ENCODE measurements at regions not wholly inside any gene's neighbourhood (a gene's known extent, or its start where the extent isn't known, plus 50 kb on each side); places are given as distances from the start of the nearest gene placed in this dataset.
A peak's percentile ranks its signal among the peaks of the same experiment; 100 is the strongest.

GRCh38 chr2:64259312-64259711, 115.1 kb upstream of the PELI1 start:
- DNase-seq (ENCODE audit: insufficient read length, low spot score) (no peak), FAIRE-seq (no peak)
- TF ChIP-seq SPI1 (IDR thresholded peaks at IDR 0.05; ENCODE audit: low read depth, low read length): no peak
- TF ChIP-seq PAX5 (IDR thresholded peaks at IDR 0.05; ENCODE audit: insufficient read depth, low read length, severe bottlenecking): no peak
- no peak for TF ChIP-seq POLR2AphosphoS5 (IDR thresholded peaks at IDR 0.05; ENCODE audit: low read depth, low read length)
- no peak for TF ChIP-seq TAF1 (IDR thresholded peaks at IDR 0.05; ENCODE audit: low read depth, low read length)
- no peak for TF ChIP-seq POU2F2 (IDR thresholded peaks at IDR 0.05; ENCODE audit: low read depth, low read length)
- no peak for TF ChIP-seq POLR2A (IDR thresholded peaks at IDR 0.05; ENCODE audit: low read depth, low read length)

DNA sequence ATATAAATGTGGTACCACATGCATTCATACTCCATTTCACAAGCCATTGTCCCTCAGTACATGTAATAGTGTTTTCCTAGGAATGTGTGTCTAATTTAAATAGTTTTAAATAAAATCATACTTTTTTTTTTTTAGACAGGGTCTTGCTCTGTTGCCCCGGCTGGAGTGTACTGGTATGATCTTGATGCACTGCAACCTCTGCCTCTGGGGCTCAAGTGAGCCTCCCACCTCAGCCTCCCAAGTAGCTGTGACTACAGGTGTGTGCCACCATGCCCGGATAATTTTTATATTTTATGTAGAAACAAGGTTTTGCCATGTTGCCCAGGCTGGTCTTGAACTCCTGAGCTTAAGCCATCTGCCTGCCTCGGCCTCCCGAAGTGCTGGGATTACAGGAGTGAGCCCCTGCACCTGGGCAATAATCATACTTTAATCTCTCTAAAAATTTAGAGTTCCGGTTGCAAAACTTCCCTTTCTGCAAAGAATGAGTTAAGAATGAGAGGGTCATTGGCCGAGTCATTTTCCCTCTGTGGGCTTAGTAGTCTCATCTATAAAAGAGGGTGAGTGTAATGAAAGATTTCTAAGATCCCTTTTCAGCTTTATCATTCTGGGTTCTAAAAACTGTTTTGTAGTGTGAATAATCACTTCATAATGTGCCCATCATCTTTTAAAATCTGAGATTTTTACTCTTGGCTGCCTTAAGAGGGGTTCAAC, 116.0 kb upstream of the PELI1 start:
- no peak for DNase-seq (ENCODE audit: insufficient read length, low spot score)
- TF ChIP-seq POU2F2 (IDR thresholded peaks at IDR 0.05; ENCODE audit: low read depth, low read length) (no peak), TAF1 (IDR thresholded peaks at IDR 0.05; ENCODE audit: low read depth, low read length) (no peak), PAX5 (IDR thresholded peaks at IDR 0.05; ENCODE audit: insufficient read depth, low read length, severe bottlenecking) (no peak), POLR2A (IDR thresholded peaks at IDR 0.05; ENCODE audit: low read depth, low read length) (no peak), SPI1 (IDR thresholded peaks at IDR 0.05; ENCODE audit: low read depth, low read length) (no peak), POLR2AphosphoS5 (IDR thresholded peaks at IDR 0.05; ENCODE audit: low read depth, low read length) (no peak)
- no peak for FAIRE-seq

DNA sequence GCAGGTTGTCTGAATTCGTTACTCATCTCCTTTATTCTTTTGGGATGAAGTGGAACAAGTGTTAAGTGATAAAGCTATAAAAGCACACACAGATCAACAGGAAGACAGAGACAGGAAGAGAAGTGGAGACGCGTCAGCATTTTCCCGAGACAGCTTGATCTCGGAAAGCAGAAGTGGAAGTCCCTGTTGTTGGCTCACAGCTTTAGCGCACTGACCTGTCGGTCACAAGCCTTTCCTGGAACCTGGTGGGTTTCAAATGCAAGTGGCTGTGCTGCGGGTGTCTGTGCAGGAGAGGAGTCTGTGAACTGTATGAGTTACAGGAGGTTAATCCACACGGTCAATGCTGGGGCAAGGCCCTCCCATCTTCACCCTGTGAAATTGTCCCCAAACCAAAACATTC, 116.6 kb upstream of the PELI1 start:
- TF ChIP-seq POLR2AphosphoS5 (IDR thresholded peaks at IDR 0.05; ENCODE audit: low read depth, low read length) (no peak), PAX5 (IDR thresholded peaks at IDR 0.05; ENCODE audit: insufficient read depth, low read length, severe bottlenecking) (no peak), SPI1 (IDR thresholded peaks at IDR 0.05; ENCODE audit: low read depth, low read length) (peak; percentile 99), POU2F2 (IDR thresholded peaks at IDR 0.05; ENCODE audit: low read depth, low read length) (no peak), POLR2A (IDR thresholded peaks at IDR 0.05; ENCODE audit: low read depth, low read length) (no peak), TAF1 (IDR thresholded peaks at IDR 0.05; ENCODE audit: low read depth, low read length) (no peak)
- peak; percentile 97 for FAIRE-seq
- no peak for DNase-seq (ENCODE audit: insufficient read length, low spot score)

- DNase-seq (ENCODE audit: insufficient read length, low spot score) (no peak), FAIRE-seq (no peak)
- TF ChIP-seq POU2F2 (IDR thresholded peaks at IDR 0.05; ENCODE audit: low read depth, low read length) (no peak), POLR2AphosphoS5 (IDR thresholded peaks at IDR 0.05; ENCODE audit: low read depth, low read length) (no peak), TAF1 (IDR thresholded peaks at IDR 0.05; ENCODE audit: low read depth, low read length) (no peak), SPI1 (IDR thresholded peaks at IDR 0.05; ENCODE audit: low read depth, low read length) (no peak), POLR2A (IDR thresholded peaks at IDR 0.05; ENCODE audit: low read depth, low read length) (no peak), PAX5 (IDR thresholded peaks at IDR 0.05; ENCODE audit: insufficient read depth, low read length, severe bottlenecking) (no peak)
Measured at GRCh38 chr2:64262071-64262470, 117.9 kb upstream of the PELI1 start.

- TF ChIP-seq POLR2A (IDR thresholded peaks at IDR 0.05; ENCODE audit: low read depth, low read length): no peak
- TF ChIP-seq SPI1 (IDR thresholded peaks at IDR 0.05; ENCODE audit: low read depth, low read length): no peak
- TF ChIP-seq POU2F2 (IDR thresholded peaks at IDR 0.05; ENCODE audit: low read depth, low read length): no peak
- DNase-seq (ENCODE audit: insufficient read length, low spot score) (no peak), FAIRE-seq (no peak)
Measured at GRCh38 chr2:64262816-64263215, 118.6 kb upstream of the PELI1 start.

- DNase-seq (ENCODE audit: insufficient read length, low spot score): no peak
- FAIRE-seq: no peak
- TF ChIP-seq TAF1 (IDR thresholded peaks at IDR 0.05; ENCODE audit: low read depth, low read length) (no peak), SPI1 (IDR thresholded peaks at IDR 0.05; ENCODE audit: low read depth, low read length) (no peak), PAX5 (IDR thresholded peaks at IDR 0.05; ENCODE audit: insufficient read depth, low read length, severe bottlenecking) (no peak), POU2F2 (IDR thresholded peaks at IDR 0.05; ENCODE audit: low read depth, low read length) (no peak), POLR2AphosphoS5 (IDR thresholded peaks at IDR 0.05; ENCODE audit: low read depth, low read length) (no peak), POLR2A (IDR thresholded peaks at IDR 0.05; ENCODE audit: low read depth, low read length) (no peak)
Measured at GRCh38 chr2:64263315-64263714, 119.1 kb upstream of the PELI1 start.

- FAIRE-seq (no peak), DNase-seq (ENCODE audit: insufficient read length, low spot score) (no peak)
- TF ChIP-seq SPI1 (IDR thresholded peaks at IDR 0.05; ENCODE audit: low read depth, low read length) (no peak), TAF1 (IDR thresholded peaks at IDR 0.05; ENCODE audit: low read depth, low read length) (no peak), PAX5 (IDR thresholded peaks at IDR 0.05; ENCODE audit: insufficient read depth, low read length, severe bottlenecking) (no peak), POU2F2 (IDR thresholded peaks at IDR 0.05; ENCODE audit: low read depth, low read length) (no peak), POLR2AphosphoS5 (IDR thresholded peaks at IDR 0.05; ENCODE audit: low read depth, low read length) (no peak), POLR2A (IDR thresholded peaks at IDR 0.05; ENCODE audit: low read depth, low read length) (no peak)
Measured at GRCh38 chr2:64267699-64268098, 123.5 kb upstream of the PELI1 start.

DNA sequence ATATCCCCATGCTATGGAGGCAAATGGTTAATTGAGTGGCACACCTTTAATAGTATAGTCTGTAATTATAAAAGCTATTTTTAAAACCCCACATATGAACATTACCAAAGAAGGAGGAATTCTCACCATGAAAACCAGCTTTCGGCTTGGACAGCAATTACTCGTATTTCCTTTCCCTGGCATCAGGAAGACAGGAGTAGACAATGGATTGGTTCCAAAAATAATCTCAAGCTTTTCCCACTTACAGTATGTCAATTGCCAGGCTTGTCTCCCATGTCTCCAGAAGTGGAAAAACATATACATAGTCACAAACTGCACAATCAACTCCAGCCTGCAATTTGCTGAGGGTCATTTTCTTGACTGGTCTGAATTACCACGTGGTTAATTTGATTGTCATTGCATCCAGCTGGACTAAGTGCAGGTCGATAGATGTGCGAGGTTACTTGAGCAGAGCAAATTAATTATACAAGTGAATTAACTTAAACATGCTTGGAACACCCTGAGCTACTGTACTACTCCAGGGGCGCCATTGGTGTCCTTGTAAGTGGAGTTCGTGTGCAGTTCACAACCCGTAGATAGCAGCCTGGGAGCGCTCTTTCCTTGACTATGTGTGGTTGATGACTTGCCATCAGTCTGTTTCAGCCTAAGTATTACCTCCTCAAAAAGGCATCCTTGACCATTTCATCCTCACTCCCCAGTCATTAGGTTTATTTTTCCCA, 124.3 kb upstream of the PELI1 start:
- no peak for FAIRE-seq
- TF ChIP-seq PAX5 (IDR thresholded peaks at IDR 0.05; ENCODE audit: insufficient read depth, low read length, severe bottlenecking) (no peak), POLR2AphosphoS5 (IDR thresholded peaks at IDR 0.05; ENCODE audit: low read depth, low read length) (no peak), TAF1 (IDR thresholded peaks at IDR 0.05; ENCODE audit: low read depth, low read length) (no peak), POLR2A (IDR thresholded peaks at IDR 0.05; ENCODE audit: low read depth, low read length) (no peak), POU2F2 (IDR thresholded peaks at IDR 0.05; ENCODE audit: low read depth, low read length) (no peak), SPI1 (IDR thresholded peaks at IDR 0.05; ENCODE audit: low read depth, low read length) (no peak)
- DNase-seq (ENCODE audit: insufficient read length, low spot score): no peak

GRCh38 chr2:64273524-64274398, 129.5 kb upstream of the PELI1 start:
- DNase-seq (ENCODE audit: insufficient read length, low spot score): no peak
- FAIRE-seq: no peak
- TF ChIP-seq POLR2A (IDR thresholded peaks at IDR 0.05; ENCODE audit: low read depth, low read length): no peak
